CD14-positive monocyte (primary cell): ENCODE measurements at regions not wholly inside any gene's neighbourhood (a gene's known extent, or its start where the extent isn't known, plus 50 kb on each side); places are given as distances from the start of the nearest gene placed in this dataset.

Experiments
- DNase-seq, 3 donors: peaks; one replicate each; pipeline ENCODE4 v3.0.0-alpha.2; 2011 to 2022
- H2AFZ ChIP-seq: 2 replicates; pipeline ENCODE4 v1.6.0; 2012; ENCODE audit warnings: mild to moderate bottlenecking, low read depth, low read length, inconsistent platforms; ENCODE audit not compliant: insufficient read depth, poor library complexity, severe bottlenecking
- H3K27ac ChIP-seq, 2 donors: 1 replicate in 1 of 2; 2 replicates in 1 of 2; pipeline ENCODE4 v1.5.1; 2012 to 2013; ENCODE audit warnings: low read length in 2 of 2, control low read depth in 1 of 2, inconsistent platforms in 1 of 2, low read depth in 1 of 2, mild to moderate bottlenecking in 1 of 2
- H3K27me3 ChIP-seq, 2 donors: one replicate each; pipeline versions ENCODE4 v1.6.0 to v1.6.1; 2011 to 2013; ENCODE audit warnings: low read length in 2 of 2; ENCODE audit not compliant: control insufficient read depth in 2 of 2, insufficient read depth in 2 of 2
- H3K36me3 ChIP-seq, 2 donors: replicated peaks in 1 of 2; 1 replicate in 1 of 2; 2 replicates in 1 of 2; pipeline versions ENCODE4 v1.5.1 to v1.6.1; 2012 to 2013; ENCODE audit warnings: low read length in 2 of 2, control low read depth in 1 of 2, inconsistent platforms in 1 of 2, mild to moderate bottlenecking in 1 of 2; ENCODE audit not compliant: insufficient read depth in 2 of 2, control insufficient read depth in 1 of 2
- H3K4me1 ChIP-seq, 2 donors: 1 replicate in 1 of 2; 2 replicates in 1 of 2; pipeline versions ENCODE4 v1.5.1 to v1.6.1; 2012 to 2013; ENCODE audit warnings: low read length in 2 of 2, control low read depth in 1 of 2, inconsistent platforms in 1 of 2, mild to moderate bottlenecking in 1 of 2, moderate library complexity in 1 of 2; ENCODE audit not compliant: insufficient read depth in 2 of 2, control insufficient read depth in 1 of 2
- H3K4me2 ChIP-seq: replicated peaks from 2 replicates; pipeline ENCODE3; 2012; ENCODE audit warnings: low read length, moderate library complexity, mild to moderate bottlenecking; ENCODE audit not compliant: poor library complexity, severe bottlenecking; ENCODE audit errors: extremely low read depth
- H3K4me3 ChIP-seq, 3 experiments: fragments of 200-600 bp in 1 of 3; sonication (generic) in 1 of 3; replicated peaks in 1 of 3; 1 replicate in 2 of 3; 2 replicates in 1 of 3; pipeline ENCODE4 v1.5.1; 2011 to 2013; ENCODE audit warnings: low read length in 3 of 3, mild to moderate bottlenecking in 3 of 3, control low read depth in 2 of 3, low read depth in 2 of 3, inconsistent platforms in 1 of 3, moderate library complexity in 1 of 3
- H3K79me2 ChIP-seq: 2 replicates; pipeline ENCODE4 v1.6.0; 2012; ENCODE audit warnings: mild to moderate bottlenecking, control low read depth, inconsistent platforms, low read length, moderate library complexity; ENCODE audit not compliant: insufficient read depth
- H3K9ac ChIP-seq: 2 replicates; pipeline ENCODE4 v1.6.0; 2017; ENCODE audit warnings: low read length, mild to moderate bottlenecking; ENCODE audit not compliant: insufficient read depth, poor library complexity, severe bottlenecking
- H3K9me3 ChIP-seq, 2 donors: replicated peaks in 1 of 2; 1 replicate in 1 of 2; 2 replicates in 1 of 2; pipeline versions ENCODE4 v1.5.1 to v1.6.1; 2012 to 2013; ENCODE audit warnings: low read length in 2 of 2, control low read depth in 1 of 2; ENCODE audit not compliant: control insufficient read depth in 1 of 2, insufficient read depth in 1 of 2
- H4K20me1 ChIP-seq: 2 replicates; pipeline ENCODE4 v1.6.0; 2012; ENCODE audit warnings: mild to moderate bottlenecking, low read length, control low read depth, moderate library complexity; ENCODE audit not compliant: insufficient read depth
- H3K27ac Mint-ChIP-seq, 7 donors: one replicate each; pipeline ENCODE4 v1.8.0; 2020; ENCODE audit warnings: mild to moderate bottlenecking in 7 of 7, mixed read lengths in 7 of 7, moderate library complexity in 6 of 7, inconsistent platforms in 2 of 7
- H3K27me3 Mint-ChIP-seq, 3 donors: one replicate each; pipeline ENCODE4 v1.8.0; 2021 to 2022; ENCODE audit warnings: low read depth in 3 of 3, mild to moderate bottlenecking in 3 of 3, mixed read lengths in 3 of 3, moderate library complexity in 3 of 3, inconsistent platforms in 1 of 3
- H3K36me3 Mint-ChIP-seq, 2 donors: one replicate each; pipeline ENCODE4 v1.8.0; 2020; ENCODE audit warnings: mixed read lengths in 2 of 2, inconsistent platforms in 1 of 2, mild to moderate bottlenecking in 1 of 2
- H3K4me1 Mint-ChIP-seq: one replicate; pipeline ENCODE4 v1.8.0; 2020; ENCODE audit warnings: mild to moderate bottlenecking, mixed read lengths
- H3K4me3 Mint-ChIP-seq, 2 donors: one replicate each; pipeline ENCODE4 v1.8.0; 2020; ENCODE audit warnings: mild to moderate bottlenecking in 2 of 2, mixed read lengths in 2 of 2, moderate library complexity in 1 of 2
- H3K9me3 Mint-ChIP-seq, 7 donors: one replicate each; pipeline ENCODE4 v1.8.0; 2020 to 2022; ENCODE audit warnings: mixed read lengths in 7 of 7, mild to moderate bottlenecking in 6 of 7, moderate library complexity in 6 of 7, inconsistent platforms in 2 of 7
- CTCF ChIP-seq: fragments of 200-600 bp; IDR thresholded peaks from one replicate; pipeline ENCODE4 v1.8.0; 2022; ENCODE audit warnings: antibody characterized with exemption, mild to moderate bottlenecking
- WGBS: methylation state at CpG from one replicate; pipeline ENCODE4 v1.1.5; 2013; ENCODE audit warnings: missing lambda C conversion rate; ENCODE audit not compliant: insufficient coverage; 5-methylcytosine and 5-hydroxymethylcytosine counted together
- intact Hi-C, 2 donors: fragments of 100-400 bp; cut with micrococcal nuclease; formaldehyde crosslinking; loops; one replicate each; pipeline versions ENCODE4 v1.15.0 to v1.15.1; 2023

- no peak for TF ChIP-seq CTCF
- Histone ChIP-seq H3K4me3 (no peak overlapping the region), H3K79me2 (no peaks in the 10 kb centered on the region), H3K4me1 (no peaks in the 10 kb centered on the region), H2AFZ (no peak overlapping the region), H3K27ac (no peak overlapping the region), H3K9ac (no peak overlapping the region), H3K27me3 (no peaks in the 10 kb centered on the region), H3K9me3 (no peaks in the 10 kb centered on the region), H4K20me1 (no peaks in the 10 kb centered on the region), H3K36me3 (no peaks in the 10 kb centered on the region), H3K4me2 (no peak overlapping the region)
- no peaks in the 10 kb centered on the region for H3K36me3 Mint-ChIP-seq
- no peaks in the 10 kb centered on the region for H3K4me1 Mint-ChIP-seq
- no peak overlapping the region for H3K4me3 Mint-ChIP-seq
- intact Hi-C loops: no loop called here
- H3K9me3 Mint-ChIP-seq: peaks cover 0 to 12% (median 6%) of the 10 kb centered on the region in 7 donors
- H3K27ac Mint-ChIP-seq: no peak overlapping the region
- whole genome bisulfite sequencing: 100% methylated on average over 2 of the region's 9 CpGs
- peaks cover 2 to 18% (median 11%) of the 10 kb centered on the region in 3 donors for H3K27me3 Mint-ChIP-seq
- no peak for DNase-seq
Measured at GRCh38 chr17:45681706-45682105, 102.4 kb upstream of the CRHR1 start.

- Mint-ChIP-seq H3K4me3 (no peak overlapping the region), H3K9me3 (no peaks in the 10 kb centered on the region), H3K27ac (no peak overlapping the region), H3K36me3 (no peaks in the 10 kb centered on the region), H3K4me1 (no peaks in the 10 kb centered on the region), H3K27me3 (peaks cover 23 to 27% (median 26%) of the 10 kb centered on the region in 3 donors)
- Histone ChIP-seq H3K27me3 (peaks cover 7 to 22% of the 10 kb centered on the region in 2 donors), H3K79me2 (no peaks in the 10 kb centered on the region), H2AFZ (no peak overlapping the region), H3K4me3 (no peak overlapping the region), H3K9me3 (no peaks in the 10 kb centered on the region), H3K9ac (no peak overlapping the region), H3K27ac (no peak overlapping the region), H4K20me1 (no peaks in the 10 kb centered on the region), H3K36me3 (no peaks in the 10 kb centered on the region), H3K4me1 (no peaks in the 10 kb centered on the region), H3K4me2 (no peak overlapping the region)
- intact Hi-C loops: no loop called here
- no peak for TF ChIP-seq CTCF
- DNase-seq: no peak
- WGBS: 64% methylated on average over 4 of the region's 4 CpGs
Measured at GRCh38 chr17:45686250-45686649, 97.9 kb upstream of the CRHR1 start.
